HG03378 (cell line): ENCODE measurements at regions not wholly inside any gene's neighbourhood (a gene's known extent, or its start where the extent isn't known, plus 50 kb on each side); places are given as distances from the start of the nearest gene placed in this dataset.
"Not testable (repeated sequence)": the region's sequence is repeated elsewhere in the genome, so short reads cannot be mapped to it uniquely, and the experiment has no call there.

Experiments used
- ATAC-seq: cut with Tn5 transposase; IDR thresholded peaks from one replicate; pipeline ENCODE4 v1.9.1; 2021; ENCODE audit warnings: mild to moderate bottlenecking, moderate library complexity; ENCODE audit not compliant: unreplicated experiment

DNA sequence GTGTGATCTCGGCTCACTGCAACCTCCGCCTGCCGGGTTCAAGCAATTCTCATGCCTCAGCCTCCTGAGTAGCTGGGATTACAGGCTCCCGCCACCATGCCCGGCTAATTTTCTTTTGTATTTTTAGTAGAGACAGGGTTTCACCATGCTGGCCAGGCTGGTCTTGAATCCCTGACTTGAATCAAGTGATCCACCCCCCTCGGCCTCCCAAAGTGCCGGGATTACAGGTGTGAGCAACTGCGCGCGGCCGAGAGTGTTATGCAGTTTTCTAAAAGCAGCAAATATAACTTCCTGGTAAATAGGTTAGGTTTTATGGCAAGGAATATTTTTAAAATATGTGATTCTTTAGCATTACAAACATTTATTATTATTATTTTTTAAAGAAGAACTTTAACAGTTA, 592.8 kb upstream of the PRR20A start:
- not testable (repeated sequence) for ATAC-seq

DNA sequence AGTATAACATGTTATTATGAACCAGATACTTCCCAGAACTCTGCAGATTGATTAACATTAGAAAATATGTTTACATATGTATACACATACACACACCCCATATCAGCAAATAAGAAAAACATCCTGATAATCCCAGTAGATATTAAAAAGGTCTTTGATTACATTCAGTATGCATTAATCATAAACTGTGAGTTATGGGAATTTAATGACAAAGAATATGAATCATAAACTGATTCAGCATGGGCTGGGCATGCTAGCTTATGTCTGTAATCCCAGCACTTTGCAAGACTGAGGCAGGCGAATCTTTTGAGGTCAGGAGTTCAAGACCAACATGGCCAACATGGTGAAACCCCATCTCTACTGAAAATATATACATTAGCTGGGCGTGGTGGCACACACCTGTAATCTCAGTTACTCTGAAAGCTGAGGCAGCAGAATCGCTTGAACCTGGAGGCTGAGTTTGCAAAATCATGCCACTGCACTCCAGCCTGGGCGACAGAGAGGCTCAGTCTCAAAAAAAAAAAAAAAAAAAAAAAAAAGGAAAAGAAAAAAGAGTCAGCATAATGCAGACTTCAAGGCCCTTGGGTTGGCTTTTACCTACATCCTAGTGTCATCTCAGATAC, 581.9 kb upstream of the PRR20A start:
- ATAC-seq: no peak

DNA sequence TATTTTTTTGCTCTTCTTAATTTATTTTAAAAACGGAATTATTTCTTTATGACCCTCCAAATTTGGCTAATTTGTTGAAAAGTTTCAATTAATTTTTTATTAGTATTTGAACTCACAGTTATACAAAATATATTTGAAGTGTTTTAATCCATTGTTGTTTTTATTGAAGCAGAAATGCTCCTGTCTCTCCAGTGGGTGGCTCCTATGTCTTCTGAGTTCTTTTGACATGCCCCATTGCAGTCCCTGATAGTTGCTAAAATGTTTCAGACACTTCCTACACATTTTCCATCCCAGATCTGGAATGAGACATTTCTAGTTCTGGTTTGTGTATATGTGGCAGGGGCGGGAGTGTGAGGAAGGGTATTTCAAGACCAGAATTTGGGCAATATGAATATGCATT, 579.4 kb upstream of the PRR20A start:
- no peak for ATAC-seq

DNA sequence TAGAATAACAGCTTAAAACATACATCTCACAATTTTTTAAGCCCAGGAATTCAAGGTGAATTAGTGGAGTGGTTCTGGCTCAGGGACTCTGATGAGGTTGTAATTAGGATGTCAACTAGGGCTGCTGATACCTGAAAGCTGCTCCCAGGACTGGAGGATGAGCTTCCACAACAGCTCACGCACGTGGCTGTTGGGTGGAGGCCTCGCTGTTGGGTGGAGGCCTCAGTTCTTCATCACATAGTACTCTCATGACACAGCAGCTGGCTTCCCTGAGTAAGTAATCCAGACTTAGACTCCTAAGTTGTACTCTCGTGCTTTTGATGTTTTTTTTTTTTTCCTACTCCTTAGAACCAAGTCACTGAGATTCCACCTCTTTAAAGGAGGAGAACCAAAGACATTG, 577.1 kb upstream of the PRR20A start:
- no peak for ATAC-seq

DNA sequence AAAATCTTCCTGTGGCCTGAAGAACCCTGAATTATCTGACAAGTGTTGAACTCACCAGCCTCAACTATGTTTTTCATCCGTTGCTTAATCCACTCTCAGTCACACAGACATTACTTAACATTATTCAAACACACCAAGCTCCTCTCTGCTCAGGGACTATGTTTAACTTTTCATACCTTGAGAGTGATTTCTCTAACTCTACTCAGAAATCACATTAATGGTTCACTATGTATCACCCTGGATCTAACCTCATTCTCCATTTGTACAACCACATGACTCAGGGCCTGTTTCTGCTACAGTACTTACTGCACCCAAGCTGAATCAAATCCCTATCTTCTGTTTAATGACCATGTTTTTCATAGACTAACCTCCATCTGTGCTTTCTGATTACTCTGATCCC, 553.7 kb upstream of the PRR20A start:
- no peak for ATAC-seq

DNA sequence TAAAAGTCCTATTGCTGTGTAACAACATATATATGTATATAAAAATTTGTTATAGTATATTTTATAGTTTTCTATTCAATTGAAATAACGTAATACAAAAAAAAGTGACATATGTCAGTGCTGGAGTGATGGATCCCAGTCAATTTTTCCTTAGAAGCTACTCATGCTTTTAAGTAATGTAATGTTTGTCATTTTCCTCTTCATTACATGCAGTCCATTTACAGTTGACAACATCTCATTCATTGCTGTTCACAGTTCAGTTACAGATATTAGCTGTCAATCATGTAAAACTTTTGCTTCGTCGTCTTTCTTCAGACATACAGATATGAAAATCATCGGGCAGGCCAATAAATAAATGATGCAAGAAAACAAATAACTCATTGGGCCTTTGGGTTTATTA, 525.1 kb upstream of the PRR20A start:
- no peak for ATAC-seq

DNA sequence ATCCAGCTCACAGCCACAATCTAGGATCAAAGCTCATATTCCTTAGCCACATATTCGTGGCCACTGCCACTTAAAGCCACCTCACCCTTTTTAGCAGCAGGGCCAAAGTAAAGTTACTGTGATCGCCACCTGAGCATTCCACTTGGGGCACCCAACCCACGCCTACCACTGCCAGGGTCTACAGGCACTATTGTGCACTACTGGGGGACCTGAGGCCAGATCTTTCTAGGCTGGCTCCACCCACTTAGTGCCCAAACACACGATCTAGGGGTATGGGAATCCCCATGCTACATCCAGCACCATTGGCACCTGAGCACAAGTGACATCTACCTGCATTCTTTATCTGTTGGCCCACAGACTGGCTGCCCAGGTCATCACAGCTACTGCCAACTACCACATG, 517.9 kb upstream of the PRR20A start:
- no peak for ATAC-seq

DNA sequence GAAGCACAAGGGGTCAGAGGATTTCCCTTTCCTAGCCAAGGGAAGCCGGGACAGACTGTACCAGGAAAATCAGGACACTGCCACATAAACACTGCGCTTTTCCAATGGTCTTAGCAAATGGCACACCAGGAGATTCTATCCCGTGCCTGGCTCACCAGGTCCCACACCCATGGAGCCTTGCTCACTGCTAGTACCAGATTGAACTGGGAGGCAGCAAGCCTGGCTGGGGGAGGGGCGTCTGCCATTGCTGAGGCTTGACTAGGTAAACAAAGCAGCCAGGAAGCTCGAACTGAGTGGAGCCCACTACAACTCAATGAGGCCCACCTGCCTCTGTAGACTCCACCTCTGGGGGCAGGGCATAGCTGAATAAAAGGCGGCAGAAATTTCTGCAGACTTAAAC, 511.8 kb upstream of the PRR20A start:
- ATAC-seq: not testable (repeated sequence)

DNA sequence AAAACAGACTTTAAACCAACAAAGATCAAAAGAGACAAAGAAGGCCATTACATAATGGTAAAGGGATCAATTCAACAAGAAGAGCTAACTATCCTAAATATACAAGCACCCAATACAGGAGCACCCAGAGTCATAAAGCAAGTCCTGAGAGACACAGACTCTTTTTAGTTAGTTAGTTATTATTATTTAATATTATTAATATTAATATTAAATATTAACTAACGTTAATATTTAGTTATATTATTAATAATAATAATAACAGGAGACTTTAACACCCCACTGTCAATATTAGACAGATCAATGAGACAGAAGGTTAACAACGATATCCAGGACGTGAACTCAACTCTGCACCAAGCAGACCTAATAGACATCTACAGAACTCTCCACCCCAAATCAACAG, 509.7 kb upstream of the PRR20A start:
- not testable (repeated sequence) for ATAC-seq

DNA sequence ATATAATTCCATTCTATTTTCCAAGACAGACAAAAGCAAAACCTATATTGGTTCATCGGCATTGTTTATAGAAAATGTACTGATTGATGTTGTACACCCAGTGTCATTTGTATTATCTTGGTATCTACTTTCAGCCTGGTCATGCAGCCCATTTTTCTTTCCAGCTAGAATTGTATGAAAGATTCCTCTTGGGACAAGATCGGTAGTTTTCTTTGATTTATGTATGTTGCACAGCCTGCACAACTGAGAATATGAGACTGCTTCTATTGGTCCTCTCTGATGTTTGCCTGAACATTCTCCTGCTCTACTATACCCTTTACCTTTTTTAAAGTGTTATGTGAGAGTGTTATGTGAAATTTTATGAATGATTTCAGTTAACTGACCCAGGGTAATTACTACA, 487.7 kb upstream of the PRR20A start:
- ATAC-seq: no peak

DNA sequence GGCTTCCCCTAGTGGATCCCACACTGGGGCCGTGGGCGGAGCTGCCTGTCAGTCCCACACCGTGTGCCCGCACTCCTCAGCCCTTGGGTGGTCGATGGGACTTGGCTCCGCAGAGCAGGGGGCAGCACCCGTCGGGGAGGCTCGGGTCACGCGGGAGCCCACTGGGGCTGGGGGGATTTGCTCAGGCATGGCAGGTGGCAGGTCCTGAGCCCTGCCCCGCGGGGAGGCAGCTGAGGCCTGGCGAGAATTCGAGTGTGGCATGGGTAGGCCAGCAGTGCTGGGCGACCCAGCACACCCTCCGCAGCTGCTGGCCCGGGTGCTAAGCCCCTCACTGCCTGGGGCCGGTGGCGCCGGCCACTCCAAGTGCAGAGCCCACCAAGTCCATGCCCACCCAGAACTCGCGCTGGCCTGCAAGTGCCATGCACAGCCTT, 481.7 kb upstream of the PRR20A start:
- no peak for ATAC-seq

DNA sequence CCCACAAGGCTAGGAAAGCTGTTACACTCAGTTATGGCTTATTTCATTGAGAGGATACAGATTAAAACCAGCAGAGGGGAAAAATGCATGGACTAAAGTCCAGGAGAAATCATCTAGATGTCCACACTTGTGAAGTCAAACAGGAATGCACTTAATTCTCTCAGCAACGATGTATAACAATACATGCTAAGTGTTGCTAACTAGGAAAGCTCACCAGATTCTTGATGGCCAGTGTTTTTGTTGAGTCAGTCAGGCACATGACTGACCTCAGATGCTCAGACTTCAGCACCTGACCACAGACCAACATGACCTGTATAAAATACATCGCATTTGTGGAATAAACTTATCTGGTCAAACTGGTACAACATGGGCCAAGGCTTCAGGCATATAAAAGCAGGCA, 470.2 kb upstream of the PRR20A start:
- ATAC-seq: no peak

DNA sequence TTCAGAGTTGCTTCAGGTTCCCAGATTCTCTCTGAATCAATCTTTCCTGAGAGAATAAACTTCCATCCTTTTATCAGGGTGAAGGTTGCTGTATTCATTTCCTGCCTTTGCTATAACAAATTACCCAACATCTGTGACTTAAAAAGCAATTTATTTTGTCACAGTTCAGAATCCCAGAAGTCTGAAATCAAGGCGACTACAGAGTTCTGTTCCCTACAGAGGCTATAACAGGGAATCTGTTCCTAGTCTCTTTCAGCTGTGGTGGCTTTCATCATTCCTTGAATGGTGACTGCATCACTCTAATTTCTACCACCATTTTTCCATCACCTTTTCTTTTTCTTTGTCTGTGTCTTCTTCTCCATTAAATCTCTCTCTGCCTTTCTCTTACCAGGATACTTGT, 459.3 kb upstream of the PRR20A start:
- no peak for ATAC-seq

DNA sequence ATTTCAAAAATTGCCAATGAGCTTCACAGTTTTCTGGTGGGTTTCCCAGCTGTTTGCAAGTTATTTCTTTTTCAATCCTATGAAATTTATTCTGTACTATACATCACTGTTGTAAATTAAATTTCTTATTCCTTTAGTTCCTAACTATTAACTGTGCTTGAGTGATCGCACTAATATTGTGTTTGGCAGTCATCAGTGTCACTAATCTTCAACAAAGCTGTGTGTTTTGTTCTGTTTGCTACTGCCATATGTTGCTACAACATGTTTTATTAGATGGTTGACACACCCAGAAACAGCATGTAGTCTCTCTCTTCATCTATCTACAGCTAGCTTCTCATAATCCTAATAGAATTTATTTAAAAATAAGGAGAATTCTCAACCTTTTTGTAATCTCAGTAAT, 453.6 kb upstream of the PRR20A start:
- ATAC-seq: no peak

DNA sequence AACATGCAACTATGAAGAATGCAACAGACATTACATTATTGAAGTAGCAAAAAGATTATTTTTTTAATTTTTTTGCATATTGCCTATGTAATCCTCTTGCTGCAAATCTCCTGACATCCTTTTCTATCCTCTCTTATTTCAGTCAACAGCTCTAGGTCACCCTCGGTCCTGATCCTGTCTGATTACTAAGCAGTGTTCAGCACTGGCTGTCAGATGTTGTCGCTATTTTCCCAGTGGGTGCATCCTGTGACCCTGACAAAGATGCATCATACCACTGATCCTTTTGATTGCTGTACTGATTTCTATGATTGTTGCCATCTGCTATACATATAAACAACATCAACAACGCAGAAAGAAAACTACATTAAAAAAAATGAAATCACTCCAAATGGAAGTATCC, 443.7 kb upstream of the PRR20A start:
- no peak for ATAC-seq

DNA sequence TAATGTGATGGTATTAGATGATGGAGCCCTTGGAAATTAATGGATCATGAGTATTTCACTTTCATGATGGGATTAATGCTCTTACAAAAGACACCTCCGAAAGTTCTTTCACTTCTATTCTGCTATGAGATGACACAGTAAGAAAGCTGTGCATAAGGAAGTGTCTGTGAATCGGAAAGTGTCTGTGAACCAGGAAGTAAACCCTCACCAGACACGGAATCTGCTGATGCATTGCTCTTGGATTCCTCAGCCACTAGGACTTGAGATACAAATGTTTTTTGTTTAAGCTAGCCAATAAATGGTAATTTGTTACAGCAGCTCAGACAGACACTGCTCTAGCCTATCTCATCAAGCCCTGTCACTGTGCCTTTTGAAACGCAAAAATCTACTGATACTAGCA, 440.4 kb upstream of the PRR20A start:
- ATAC-seq: no peak

DNA sequence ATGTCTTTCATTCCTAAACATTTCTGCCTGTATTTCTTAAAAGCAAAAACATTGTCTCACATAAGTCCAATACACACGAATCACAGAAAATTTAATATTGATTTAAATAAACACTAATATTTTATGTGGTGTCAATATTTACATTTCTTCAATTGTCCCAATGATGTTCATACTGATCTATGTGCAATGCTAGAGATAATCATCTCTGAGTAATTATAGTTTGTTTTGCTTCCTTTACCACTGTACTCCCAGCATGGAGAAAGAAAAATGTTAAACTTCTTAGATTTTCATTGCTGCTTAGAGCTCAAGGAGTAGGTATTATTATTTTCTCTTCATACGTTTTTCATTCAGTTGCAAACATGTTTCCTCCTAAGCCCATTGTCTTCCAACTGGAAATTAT, 434.2 kb upstream of the PRR20A start:
- ATAC-seq: no peak

DNA sequence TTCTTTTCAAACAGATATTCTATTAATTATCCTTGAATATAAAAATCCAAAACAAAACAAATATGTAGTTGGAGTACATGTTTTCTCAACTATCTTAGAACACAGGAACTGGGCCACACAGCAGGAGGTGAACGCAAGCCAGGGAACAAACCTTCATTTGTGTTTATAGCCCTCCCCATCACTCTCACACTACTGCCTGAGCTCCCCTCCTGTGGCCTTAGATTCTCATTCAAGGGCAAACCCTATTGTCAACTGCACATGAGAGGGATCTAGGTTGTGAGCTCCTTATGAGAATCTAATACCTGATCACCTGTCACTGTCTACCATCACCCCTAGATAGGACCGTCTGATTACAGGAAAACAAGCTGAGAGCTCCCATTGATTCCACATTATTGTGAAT, 427.1 kb upstream of the PRR20A start:
- no peak for ATAC-seq

DNA sequence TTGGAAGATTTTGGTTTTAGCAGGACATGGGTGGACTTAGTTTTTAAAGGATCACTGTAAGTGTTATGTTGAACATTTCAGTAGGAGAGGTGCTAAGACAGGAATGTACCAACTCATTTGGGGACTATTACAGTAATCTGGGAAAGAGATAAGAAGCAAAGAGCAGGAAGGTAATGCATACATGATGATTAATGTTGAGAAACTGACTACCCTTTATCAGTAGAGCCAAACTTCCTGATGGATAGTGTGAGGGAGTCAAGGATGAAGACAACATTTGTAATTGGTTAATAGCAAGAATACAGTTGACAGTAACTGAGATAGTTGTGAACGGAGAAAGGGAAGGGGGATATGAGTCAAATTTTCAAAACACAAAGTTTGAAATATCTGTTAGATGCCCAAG, 421.9 kb upstream of the PRR20A start:
- no peak for ATAC-seq

DNA sequence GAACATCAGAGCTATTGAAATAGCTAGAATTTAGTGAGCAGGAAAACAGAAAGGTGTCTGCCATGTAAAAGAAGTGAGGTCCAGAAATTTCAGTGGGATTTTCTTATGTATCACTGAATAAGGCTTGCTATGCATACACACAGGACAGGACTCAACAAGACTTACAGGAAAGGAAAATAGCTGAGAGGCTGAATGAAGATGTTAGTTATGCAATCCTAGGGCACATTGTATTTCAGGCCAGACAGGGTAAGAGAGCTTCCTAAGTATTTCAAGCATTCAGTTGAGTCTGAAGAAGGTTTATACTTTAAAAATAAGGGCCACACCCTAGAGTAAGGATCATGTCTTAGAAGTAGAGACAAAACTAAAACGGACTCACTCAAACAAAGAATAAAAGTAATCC, 419.9 kb upstream of the PRR20A start:
- ATAC-seq: no peak

DNA sequence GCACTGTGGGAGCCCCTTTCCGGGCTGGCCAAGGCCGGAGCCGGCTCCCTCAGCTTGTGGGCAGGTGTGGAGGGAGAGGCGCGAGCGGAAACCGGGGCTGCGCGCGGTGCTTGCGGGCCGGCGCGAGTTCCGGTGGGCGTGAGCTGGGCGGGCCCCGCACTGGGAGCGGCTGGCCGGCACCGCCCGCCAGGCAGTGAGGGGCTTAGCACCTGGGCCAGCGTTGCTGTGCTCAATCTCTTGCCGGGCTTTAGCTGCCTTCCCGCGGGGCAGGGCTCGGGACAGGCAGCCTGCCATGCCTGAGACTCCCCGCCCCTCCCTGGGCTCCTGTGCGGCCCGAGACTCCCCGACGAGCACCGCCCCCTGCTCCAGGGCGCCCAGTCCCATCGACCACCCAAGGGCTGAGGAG, 405.2 kb upstream of the PRR20A start:
- no peak for ATAC-seq

DNA sequence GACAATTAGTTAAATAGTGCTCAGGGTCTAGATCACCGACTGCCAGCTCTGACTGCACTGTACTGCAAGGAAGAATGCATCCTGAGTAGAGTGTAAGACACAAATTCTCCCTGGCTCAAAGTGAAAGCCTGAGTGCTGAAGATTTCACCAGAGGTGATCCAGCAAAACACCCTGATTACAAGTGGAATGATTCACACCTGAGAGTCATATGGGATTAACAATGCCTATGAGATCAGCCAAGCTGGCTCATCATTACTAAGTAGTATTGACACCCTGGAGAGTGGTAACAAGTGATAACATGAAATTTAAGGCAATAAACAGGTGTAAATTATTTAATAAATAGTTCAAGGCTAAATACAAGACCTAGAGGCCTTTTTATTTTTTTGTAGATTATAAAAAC, 403.8 kb upstream of the PRR20A start:
- no peak for ATAC-seq

DNA sequence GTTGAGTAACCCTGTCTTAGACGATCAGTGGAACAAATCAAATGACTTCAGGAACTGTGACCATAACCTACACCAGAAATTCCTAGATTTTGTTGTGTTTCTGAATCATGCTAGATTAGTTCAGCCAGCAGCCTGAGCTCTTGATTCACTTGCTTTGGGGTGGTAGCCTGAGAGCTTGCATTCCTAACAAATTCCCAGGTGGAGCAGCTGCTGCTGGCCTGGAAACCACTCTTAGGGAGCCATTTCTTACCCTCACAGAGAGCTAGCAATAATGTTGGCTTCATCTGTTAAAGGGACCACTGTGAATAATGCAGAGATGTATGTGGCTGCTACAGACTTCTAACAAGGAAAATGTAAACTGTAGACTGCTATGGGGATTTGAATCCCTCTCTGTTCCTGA, 388.1 kb upstream of the PRR20A start:
- no peak for ATAC-seq
